PC-3 (cell line): ENCODE measurements at regions not wholly inside any gene's neighbourhood (a gene's known extent, or its start where the extent isn't known, plus 50 kb on each side); places are given as distances from the start of the nearest gene placed in this dataset.

ENCODE experiments used
- ATAC-seq: fragments of 200-7000 bp; cut with Tn5 transposase; 2 replicates; pipeline ENCODE4 v1.9.1; 2020; ENCODE audit warnings: mild to moderate bottlenecking, moderate library complexity
- BruUV-seq: library from RNA; stranded (reverse); fragments of 400-500 nt; replicated peaks from 2 replicates; lab custom pipeline; 2021; lab: Mats Ljungman, UMichigan
- CTCF ChIA-PET: fragments of 300-600 bp; sonication (Branson Sonifier 250); formaldehyde crosslinking; loops from one replicate; lab custom pipeline; 2022; ENCODE audit warnings: antibody characterized with exemption; lab: Charles Lee
- POLR2A ChIA-PET: fragments of 300-600 bp; sonication (Branson Sonifier 250); formaldehyde crosslinking; loops from one replicate; lab custom pipeline; 2022; ENCODE audit warnings: antibody characterized with exemption; ENCODE audit not compliant: unreplicated experiment; lab: Charles Lee
- DNase-seq: peaks from one replicate; pipeline ENCODE4 v3.0.0-alpha.2; 2015
- H2AFZ ChIP-seq: fragments of 300-600 bp; sonication (generic); 2 replicates; pipeline ENCODE4 v1.6.0; 2016; ENCODE audit warnings: antibody characterized with exemption, low read length
- H3F3A ChIP-seq: fragments of 300-600 bp; sonication (generic); one replicate; pipeline ENCODE4 v1.6.0; 2017; ENCODE audit warnings: antibody characterized with exemption, low read length, control low read depth, mild to moderate bottlenecking; ENCODE audit not compliant: unreplicated experiment
- H3K27ac ChIP-seq: fragments of 300-600 bp; sonication (generic); 2 replicates; pipeline ENCODE4 v1.5.1; 2016; ENCODE audit warnings: mild to moderate bottlenecking, low read length
- H3K27me3 ChIP-seq: fragments of 300-600 bp; sonication (generic); 2 replicates; pipeline ENCODE4 v1.6.1; 2016; ENCODE audit warnings: low read length, mixed read lengths
- H3K36me3 ChIP-seq: fragments of 300-600 bp; sonication (generic); 2 replicates; pipeline ENCODE4 v1.6.1; 2016; ENCODE audit warnings: low read depth, mixed run types, low read length, mixed read lengths
- H3K4me1 ChIP-seq: fragments of 300-600 bp; sonication (generic); 2 replicates; pipeline ENCODE4 v1.5.1; 2016; ENCODE audit warnings: low read length; ENCODE audit not compliant: insufficient read depth
- H3K4me2 ChIP-seq: fragments of 300-600 bp; sonication (generic); 2 replicates; pipeline ENCODE4 v1.6.0; 2016; ENCODE audit warnings: low read length
- H3K4me3 ChIP-seq: fragments of 300-600 bp; sonication (generic); 2 replicates; pipeline ENCODE4 v1.5.1; 2016; ENCODE audit warnings: mild to moderate bottlenecking, low read length, mixed read lengths
- H3K79me2 ChIP-seq: fragments of 300-600 bp; sonication (generic); 2 replicates; pipeline ENCODE4 v1.6.1; 2017; ENCODE audit warnings: low read length, mixed read lengths
- H3K9ac ChIP-seq: fragments of 300-600 bp; sonication (generic); 2 replicates; pipeline ENCODE4 v1.6.0; 2016; ENCODE audit warnings: mild to moderate bottlenecking, low read length
- H3K9me2 ChIP-seq: fragments of 300-600 bp; sonication (generic); replicated peaks from 2 replicates; pipeline ENCODE4 v1.6.1; 2016; ENCODE audit warnings: mixed run types, low read length, mixed read lengths
- H3K9me3 ChIP-seq: fragments of 300-600 bp; sonication (generic); 2 replicates; pipeline ENCODE4 v1.6.1; 2016; ENCODE audit warnings: low read length, mixed read lengths
- H4K20me1 ChIP-seq: fragments of 300-600 bp; sonication (generic); 2 replicates; pipeline ENCODE4 v1.6.1; 2016; ENCODE audit warnings: low read length, mixed read lengths
- EZH2 ChIP-seq: fragments of 300-600 bp; sonication (generic); IDR thresholded peaks from one replicate; pipeline ENCODE4 v1.6.1; 2017; ENCODE audit warnings: antibody characterized with exemption, mild to moderate bottlenecking, low read length; ENCODE audit not compliant: unreplicated experiment
- EZH2phosphoT487 ChIP-seq: fragments of 300-600 bp; sonication (generic); IDR thresholded peaks from 2 replicates; pipeline ENCODE4 v1.6.1; 2018; ENCODE audit warnings: mild to moderate bottlenecking, antibody characterized with exemption, low read length, borderline replicate concordance
- intact Hi-C: fragments of 100-400 bp; cut with micrococcal nuclease; formaldehyde crosslinking; loops from 2 replicates; pipeline ENCODE4 v1.9.0; 2023
- TF ChIP-seq, protein P1 (sequence below): fragments of 300-600 bp; sonication (generic); conservative IDR thresholded peaks from 2 replicates; pipeline ENCODE4 v1.5.1; 2017; ENCODE audit warnings: antibody characterized with exemption, low read depth, mild to moderate bottlenecking, low read length

DNA sequence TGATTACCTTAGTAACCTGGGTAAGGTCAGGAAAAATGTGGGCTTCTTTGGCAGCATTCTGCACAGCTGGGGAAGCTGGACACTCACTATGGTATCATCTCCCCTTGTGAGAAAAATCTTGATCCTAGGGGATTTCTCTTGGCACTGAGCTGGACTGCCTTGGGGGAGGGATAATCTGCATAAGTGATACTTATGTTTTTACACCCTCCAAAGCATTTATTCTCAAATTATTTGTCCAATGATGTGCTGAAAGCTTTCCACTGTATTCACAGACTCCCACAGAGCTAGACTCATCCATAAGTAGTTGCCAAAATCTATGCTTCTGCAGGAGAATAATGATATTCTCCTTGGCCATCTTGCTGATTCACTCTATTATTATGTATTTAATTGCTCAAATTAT is 121.5 kb upstream of the CNR1 start:
- no peak overlapping the region for H3K4me2 ChIP-seq
- H3K9me2 ChIP-seq = no peaks in the 10 kb centered on the region
- H2AFZ ChIP-seq = no peak overlapping the region
- no peaks in the 10 kb centered on the region for H4K20me1 ChIP-seq
- H3K4me1 ChIP-seq = no peaks in the 10 kb centered on the region
- DNase-seq (no peak), ATAC-seq (no peak)
- H3K27ac ChIP-seq = no peak overlapping the region
- H3F3A ChIP-seq = no peaks in the 10 kb centered on the region
- H3K79me2 ChIP-seq = no peaks in the 10 kb centered on the region
- ChIA-PET CTCF (no interaction called here), POLR2A (no interaction called here)
- no TSS peak for BruUV-seq
- H3K9me3 ChIP-seq = peaks cover 2% of the 10 kb centered on the region; the same call in 1 of the 2 replicates
- H3K4me3 ChIP-seq = no peak overlapping the region
- no peaks in the 10 kb centered on the region for H3K36me3 ChIP-seq
- TF ChIP-seq EZH2phosphoT487 = no peak
- TF ChIP-seq, protein P1, sequence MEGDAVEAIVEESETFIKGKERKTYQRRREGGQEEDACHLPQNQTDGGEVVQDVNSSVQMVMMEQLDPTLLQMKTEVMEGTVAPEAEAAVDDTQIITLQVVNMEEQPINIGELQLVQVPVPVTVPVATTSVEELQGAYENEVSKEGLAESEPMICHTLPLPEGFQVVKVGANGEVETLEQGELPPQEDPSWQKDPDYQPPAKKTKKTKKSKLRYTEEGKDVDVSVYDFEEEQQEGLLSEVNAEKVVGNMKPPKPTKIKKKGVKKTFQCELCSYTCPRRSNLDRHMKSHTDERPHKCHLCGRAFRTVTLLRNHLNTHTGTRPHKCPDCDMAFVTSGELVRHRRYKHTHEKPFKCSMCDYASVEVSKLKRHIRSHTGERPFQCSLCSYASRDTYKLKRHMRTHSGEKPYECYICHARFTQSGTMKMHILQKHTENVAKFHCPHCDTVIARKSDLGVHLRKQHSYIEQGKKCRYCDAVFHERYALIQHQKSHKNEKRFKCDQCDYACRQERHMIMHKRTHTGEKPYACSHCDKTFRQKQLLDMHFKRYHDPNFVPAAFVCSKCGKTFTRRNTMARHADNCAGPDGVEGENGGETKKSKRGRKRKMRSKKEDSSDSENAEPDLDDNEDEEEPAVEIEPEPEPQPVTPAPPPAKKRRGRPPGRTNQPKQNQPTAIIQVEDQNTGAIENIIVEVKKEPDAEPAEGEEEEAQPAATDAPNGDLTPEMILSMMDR = no peak
- TF ChIP-seq EZH2 = no peak
- H3K9ac ChIP-seq = no peak overlapping the region
- H3K27me3 ChIP-seq = no peaks in the 10 kb centered on the region
- intact Hi-C loops = no loop called here

DNA sequence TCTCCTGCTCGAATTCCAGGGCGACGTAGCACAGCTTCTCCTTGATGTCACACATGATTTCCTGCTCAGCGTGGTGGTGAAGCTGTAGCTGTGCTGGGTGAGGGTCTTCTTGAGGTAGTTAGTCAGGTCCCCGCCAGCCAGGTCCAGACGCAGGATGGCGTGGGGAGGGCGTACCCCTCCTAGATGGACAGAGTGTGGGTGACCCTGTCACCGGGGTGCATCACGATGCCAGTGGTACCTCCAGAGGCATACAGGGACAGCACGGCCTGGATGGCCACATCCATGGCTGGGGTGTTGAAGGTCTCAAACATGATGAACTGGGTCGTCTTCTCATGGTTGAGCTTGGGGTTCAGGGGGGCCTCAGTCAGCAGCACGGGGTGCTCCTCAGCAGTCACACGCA is 110.2 kb upstream of the CNR1 start:
- Histone ChIP-seq H3K79me2 (no peaks in the 10 kb centered on the region), H3K4me2 (no peak overlapping the region), H3F3A (no peaks in the 10 kb centered on the region), H3K27ac (no peak overlapping the region), H3K27me3 (no peaks in the 10 kb centered on the region), H2AFZ (no peak overlapping the region), H3K36me3 (no peaks in the 10 kb centered on the region), H3K9me2 (no peaks in the 10 kb centered on the region), H3K4me1 (no peaks in the 10 kb centered on the region), H3K9ac (no peak overlapping the region), H4K20me1 (no peaks in the 10 kb centered on the region), H3K4me3 (no peak overlapping the region), H3K9me3 (no peaks in the 10 kb centered on the region)
- ChIA-PET POLR2A (no interaction called here), CTCF (no interaction called here)
- intact Hi-C loops = no loop called here
- no TSS peak for BruUV-seq
- DNase-seq (no peak), ATAC-seq (no peak)
- TF ChIP-seq EZH2 (no peak), EZH2phosphoT487 (no peak)
- TF ChIP-seq, protein P1 = no peak

DNA sequence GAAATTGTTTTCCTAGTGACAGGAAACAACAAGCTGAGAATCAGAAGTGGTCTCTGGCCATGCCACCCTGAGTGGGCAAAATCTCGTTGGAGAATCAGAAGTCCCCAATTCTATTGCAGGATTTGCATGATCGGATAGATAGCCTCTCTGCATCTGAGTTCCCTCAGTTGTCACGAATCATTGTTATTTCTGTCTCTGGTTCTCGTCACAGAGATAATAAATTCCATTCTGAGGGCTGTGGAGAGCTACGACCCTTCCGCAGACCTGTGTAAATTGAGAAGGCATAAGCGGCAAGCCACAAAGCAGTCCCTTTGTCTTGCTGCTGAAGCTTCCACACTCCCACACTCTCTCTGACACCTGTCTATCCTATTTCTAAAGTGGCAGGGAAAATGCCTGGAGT is 102.4 kb upstream of the CNR1 start:
- ChIA-PET POLR2A (no interaction called here), CTCF (no interaction called here)
- intact Hi-C loops = no loop called here
- H3K9ac ChIP-seq = no peak overlapping the region
- no peaks in the 10 kb centered on the region for H4K20me1 ChIP-seq
- TF ChIP-seq, protein P1 = no peak
- no peak for TF ChIP-seq EZH2
- no peak for TF ChIP-seq EZH2phosphoT487
- DNase-seq (no peak), ATAC-seq (no peak)
- no peaks in the 10 kb centered on the region for H3K9me2 ChIP-seq
- H3K27ac ChIP-seq = no peak overlapping the region
- no peaks in the 10 kb centered on the region for H3K36me3 ChIP-seq
- BruUV-seq = no TSS peak
- no peak overlapping the region for H3K4me3 ChIP-seq
- no peaks in the 10 kb centered on the region for H3F3A ChIP-seq
- H2AFZ ChIP-seq = no peak overlapping the region
- H3K4me2 ChIP-seq = no peak overlapping the region
- peaks cover 7% of the 10 kb centered on the region; the same call in 1 of the 2 replicates for H3K27me3 ChIP-seq
- H3K4me1 ChIP-seq = no peaks in the 10 kb centered on the region
- H3K9me3 ChIP-seq = no peaks in the 10 kb centered on the region
- H3K79me2 ChIP-seq = no peaks in the 10 kb centered on the region
